ENCODE measurements at regions not wholly inside any gene's neighbourhood (a gene's known extent, or its start where the extent isn't known, plus 50 kb on each side); places are given as distances from the start of the nearest gene placed in this dataset.

DNA sequence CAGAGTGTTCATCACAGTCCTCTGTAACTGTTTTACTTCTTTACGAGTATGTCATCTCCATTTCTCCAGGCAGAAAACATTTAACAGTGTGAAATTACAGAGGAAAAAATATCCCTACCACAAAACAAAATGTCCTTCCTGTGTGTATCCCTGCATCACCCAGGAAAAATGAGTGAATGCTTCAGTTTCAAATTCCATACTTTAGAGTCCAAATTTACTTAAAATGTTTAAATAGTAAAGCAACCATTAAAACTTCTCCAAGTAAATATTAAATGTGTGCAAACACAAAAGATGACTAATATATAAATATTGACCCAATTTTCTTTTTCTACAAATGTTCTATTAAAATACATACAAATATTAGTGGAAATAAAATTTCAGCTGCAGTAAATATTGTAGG, 1016.6 kb upstream of the PCDH20 start:
- Histone ChIP-seq H3K4me1 (ENCODE audit: control insufficient read depth in 1 of 2, insufficient read depth in 2 of 2, low read length in 2 of 2) (no peaks in the 10 kb centered on the region), H3K27me3 (ENCODE audit: insufficient read depth, low read length) (no peaks in the 10 kb centered on the region), H2AFZ (ENCODE audit: low read depth, low read length, poor library complexity, severe bottlenecking) (no peak overlapping the region), H4K20me1 (ENCODE audit: insufficient read depth) (no peaks in the 10 kb centered on the region), H3K4me3 (replicated peaks in 1 of 2; ENCODE audit: low read depth in 1 of 2, low read length in 2 of 2) (no peak overlapping the region), H3K9me3 (ENCODE audit: control insufficient read depth in 1 of 2, insufficient read depth in 1 of 2, low read depth in 1 of 2, low read length in 2 of 2) (no peaks in the 10 kb centered on the region), H3K79me2 (ENCODE audit: insufficient read depth, low read length) (no peaks in the 10 kb centered on the region), H3K9me2 (ENCODE audit: insufficient read depth) (no peaks in the 10 kb centered on the region), H3K4me2 (ENCODE audit: low read length) (no peak overlapping the region), H3K9ac (ENCODE audit: low read length) (no peak overlapping the region), H3K36me3 (ENCODE audit: control insufficient read depth in 1 of 2, insufficient read depth in 2 of 2, low read length in 2 of 2) (no peaks in the 10 kb centered on the region), H3K27ac (ENCODE audit: low read depth, low read length) (no peak overlapping the region)
- intact Hi-C loops (cut with micrococcal nuclease) = no loop called here
- POLR2A ChIA-PET = no interaction called here
- TF ChIP-seq YY1 (IDR thresholded peaks at IDR 0.05; ENCODE audit: extremely low read depth, insufficient replicate concordance, low read depth, low read length) = no peak
- TF ChIP-seq, protein P1, sequence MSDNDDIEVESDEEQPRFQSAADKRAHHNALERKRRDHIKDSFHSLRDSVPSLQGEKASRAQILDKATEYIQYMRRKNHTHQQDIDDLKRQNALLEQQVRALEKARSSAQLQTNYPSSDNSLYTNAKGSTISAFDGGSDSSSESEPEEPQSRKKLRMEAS (IDR thresholded peaks at IDR 0.05) = no peak
- TF ChIP-seq SIN3A (IDR thresholded peaks at IDR 0.05; ENCODE audit: low read depth) = no peak
- TF ChIP-seq ZNF274 (IDR thresholded peaks at IDR 0.05; ENCODE audit: low read depth, low read length) = no peak
- TF ChIP-seq JUND (IDR thresholded peaks at IDR 0.05) = no peak
- TF ChIP-seq FOSL1 (IDR thresholded peaks at IDR 0.05; ENCODE audit: low read depth) = no peak
- TF ChIP-seq, protein P2, sequence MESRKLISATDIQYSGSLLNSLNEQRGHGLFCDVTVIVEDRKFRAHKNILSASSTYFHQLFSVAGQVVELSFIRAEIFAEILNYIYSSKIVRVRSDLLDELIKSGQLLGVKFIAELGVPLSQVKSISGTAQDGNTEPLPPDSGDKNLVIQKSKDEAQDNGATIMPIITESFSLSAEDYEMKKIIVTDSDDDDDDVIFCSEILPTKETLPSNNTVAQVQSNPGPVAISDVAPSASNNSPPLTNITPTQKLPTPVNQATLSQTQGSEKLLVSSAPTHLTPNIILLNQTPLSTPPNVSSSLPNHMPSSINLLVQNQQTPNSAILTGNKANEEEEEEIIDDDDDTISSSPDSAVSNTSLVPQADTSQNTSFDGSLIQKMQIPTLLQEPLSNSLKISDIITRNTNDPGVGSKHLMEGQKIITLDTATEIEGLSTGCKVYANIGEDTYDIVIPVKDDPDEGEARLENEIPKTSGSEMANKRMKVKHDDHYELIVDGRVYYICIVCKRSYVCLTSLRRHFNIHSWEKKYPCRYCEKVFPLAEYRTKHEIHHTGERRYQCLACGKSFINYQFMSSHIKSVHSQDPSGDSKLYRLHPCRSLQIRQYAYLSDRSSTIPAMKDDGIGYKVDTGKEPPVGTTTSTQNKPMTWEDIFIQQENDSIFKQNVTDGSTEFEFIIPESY (IDR thresholded peaks at IDR 0.05; ENCODE audit: extremely low read depth, insufficient replicate concordance, low read length) = no peak
- no peak for TF ChIP-seq SP1 (IDR thresholded peaks at IDR 0.05; ENCODE audit: low read depth)
- no peak for TF ChIP-seq CBX3 (IDR thresholded peaks at IDR 0.05; ENCODE audit: low read depth)
- TF ChIP-seq, protein P3, sequence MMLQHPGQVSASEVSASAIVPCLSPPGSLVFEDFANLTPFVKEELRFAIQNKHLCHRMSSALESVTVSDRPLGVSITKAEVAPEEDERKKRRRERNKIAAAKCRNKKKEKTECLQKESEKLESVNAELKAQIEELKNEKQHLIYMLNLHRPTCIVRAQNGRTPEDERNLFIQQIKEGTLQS (IDR thresholded peaks at IDR 0.05) = no peak
- TF ChIP-seq ELF1 (IDR thresholded peaks at IDR 0.05; ENCODE audit: borderline replicate concordance, low read depth) = no peak
- no peak for TF ChIP-seq EZH2phosphoT487 (IDR thresholded peaks at IDR 0.05; ENCODE audit: borderline replicate concordance)
- no peak for TF ChIP-seq SRF (IDR thresholded peaks at IDR 0.05; ENCODE audit: low read depth)
- no peak for TF ChIP-seq POLR2A (IDR thresholded peaks at IDR 0.05; ENCODE audit: borderline replicate concordance, extremely low read depth, insufficient read depth, insufficient read length)
- ATAC-seq (no peak), DNase-seq (ENCODE audit: low read depth, low spot score) (no peak)
- RAD21 ChIA-PET (ENCODE audit: low non-redundant PET in 1 of 2, low total read pairs in 2 of 2, uncharacterized antibody in 2 of 2, unreplicated experiment in 2 of 2) = no interaction called here
- no TSS peak for BruUV-seq (replicated peaks)
- CTCF ChIA-PET = no interaction called here

All from HCT116 (cell line).